ENCODE measurements at regions not wholly inside any gene's neighbourhood (a gene's known extent, or its start where the extent isn't known, plus 50 kb on each side); places are given as distances from the start of the nearest gene placed in this dataset.
"Not testable (repeated sequence)": the region's sequence is repeated elsewhere in the genome, so short reads cannot be mapped to it uniquely, and the experiment has no call there.

GRCh38 chr6:17218749-17219093 lies 62.4 kb upstream of the RBM24 start:
- Mint-ChIP-seq H3K4me1 (no peaks in the 10 kb centered on the region), H3K36me3 (ENCODE audit: low read depth) (no peaks in the 10 kb centered on the region), H3K4me3 (no peak overlapping the region), H3K9me3 (no peaks in the 10 kb centered on the region), H3K27ac (no peak overlapping the region), H3K27me3 (peaks cover 2% of the 10 kb centered on the region)
- intact Hi-C loops (cut with micrococcal nuclease), result no loop called here
- no peak for TF ChIP-seq CTCF (IDR thresholded peaks at IDR 0.05)
- DNase-seq (no peak), ATAC-seq (ENCODE audit: low read depth) (no peak)
- ChIA-PET CTCF (no interaction called here), POLR2A (no interaction called here)

- H3K36me3 Mint-ChIP-seq (ENCODE audit: low read depth), result no peaks in the 10 kb centered on the region
- peaks cover 1% of the 10 kb centered on the region for H3K9me3 Mint-ChIP-seq
- ATAC-seq (ENCODE audit: low read depth) (no peak), DNase-seq (no peak)
- H3K4me1 Mint-ChIP-seq, result no peaks in the 10 kb centered on the region
- intact Hi-C loops (cut with micrococcal nuclease), result no loop called here
- CTCF ChIA-PET, result no interaction called here
- TF ChIP-seq CTCF (IDR thresholded peaks at IDR 0.05), result no peak
- POLR2A ChIA-PET, result no interaction called here
- H3K4me3 Mint-ChIP-seq, result no peak overlapping the region
- no peak overlapping the region for H3K27ac Mint-ChIP-seq
- peaks cover 2% of the 10 kb centered on the region for H3K27me3 Mint-ChIP-seq
These were observed 62.1 kb upstream of the RBM24 start for GRCh38 chr6:17219098-17219497.

DNA sequence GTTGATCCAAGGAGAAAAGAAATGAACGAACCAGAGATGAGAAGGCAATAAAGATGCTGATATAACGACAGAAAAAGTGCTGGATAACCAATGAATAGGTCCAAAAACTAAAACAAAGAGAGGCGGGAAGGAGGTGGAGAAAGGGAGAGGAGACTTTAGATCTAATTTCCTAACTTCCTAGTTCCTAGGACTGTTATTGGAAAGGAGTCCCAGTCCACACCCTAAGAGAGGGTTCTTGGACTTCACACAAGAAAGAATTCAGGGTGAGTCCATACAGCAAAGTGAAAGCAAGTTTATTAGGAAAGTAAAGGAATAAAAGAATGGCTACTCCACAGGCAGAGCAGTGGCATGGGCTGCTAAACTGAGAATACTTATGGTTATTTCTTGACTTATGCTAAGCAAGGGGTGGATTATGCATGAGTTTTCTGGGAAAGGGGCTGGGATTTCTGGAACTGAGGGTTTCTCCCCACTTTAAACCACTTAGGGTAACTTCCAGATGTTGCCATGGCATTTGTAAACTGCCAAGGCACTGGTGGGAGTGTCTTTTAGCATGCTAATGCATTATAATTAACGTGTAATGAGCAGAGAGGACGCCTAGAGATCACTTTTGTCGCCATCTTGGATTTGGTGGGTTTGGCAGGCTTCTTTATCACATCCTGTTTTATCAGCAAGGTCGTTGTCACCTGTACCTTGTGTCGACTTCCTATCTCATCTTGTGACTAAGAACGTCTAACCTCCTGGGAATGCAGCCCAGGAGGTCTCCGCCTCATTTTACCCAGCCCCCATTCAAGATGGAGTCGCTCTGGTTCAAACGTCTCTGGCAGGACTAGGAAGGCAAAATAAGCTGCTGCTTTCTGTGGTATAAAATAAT lies 60.9 kb upstream of the RBM24 start:
- no peaks in the 10 kb centered on the region for H3K36me3 Mint-ChIP-seq (ENCODE audit: low read depth)
- POLR2A ChIA-PET, result no interaction called here
- no peak for TF ChIP-seq CTCF (IDR thresholded peaks at IDR 0.05)
- peaks cover 2% of the 10 kb centered on the region for H3K27me3 Mint-ChIP-seq
- CTCF ChIA-PET, result no interaction called here
- intact Hi-C loops (cut with micrococcal nuclease), result no loop called here
- no peak for ATAC-seq (ENCODE audit: low read depth)
- peaks cover 5% of the 10 kb centered on the region for H3K9me3 Mint-ChIP-seq
- DNase-seq, result no peak
- no peaks in the 10 kb centered on the region for H3K4me1 Mint-ChIP-seq
- no peak overlapping the region for H3K4me3 Mint-ChIP-seq
- no peak overlapping the region for H3K27ac Mint-ChIP-seq

DNA sequence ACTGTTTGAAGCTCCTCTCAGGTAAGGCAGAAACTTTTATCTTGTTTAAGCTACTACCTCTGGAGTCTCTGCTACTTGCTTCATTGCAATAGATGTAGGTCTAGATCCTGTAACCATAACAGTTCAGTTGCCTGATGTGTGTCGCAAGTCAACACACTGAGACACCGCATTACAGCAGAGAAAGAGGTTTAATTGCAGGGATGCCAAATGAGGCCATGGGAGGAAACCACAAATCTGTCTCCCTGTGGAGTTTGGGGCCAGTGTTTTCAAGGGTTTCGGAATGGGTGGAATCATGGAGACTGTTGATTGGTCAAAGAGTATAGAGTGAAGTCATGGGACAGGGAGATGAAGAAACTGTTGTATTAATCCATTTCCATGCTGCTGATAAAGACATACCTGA lies 57.1 kb upstream of the RBM24 start:
- Mint-ChIP-seq H3K4me1 (no peaks in the 10 kb centered on the region), H3K36me3 (ENCODE audit: low read depth) (no peaks in the 10 kb centered on the region), H3K27me3 (peaks cover 3% of the 10 kb centered on the region), H3K4me3 (no peak overlapping the region), H3K27ac (no peak overlapping the region), H3K9me3 (peaks cover 5% of the 10 kb centered on the region)
- DNase-seq, result no peak
- ChIA-PET POLR2A (no interaction called here), CTCF (no interaction called here)
- no peak for TF ChIP-seq CTCF (IDR thresholded peaks at IDR 0.05)
- intact Hi-C loops (cut with micrococcal nuclease), result no loop called here
- ATAC-seq (ENCODE audit: low read depth), result no peak

DNA sequence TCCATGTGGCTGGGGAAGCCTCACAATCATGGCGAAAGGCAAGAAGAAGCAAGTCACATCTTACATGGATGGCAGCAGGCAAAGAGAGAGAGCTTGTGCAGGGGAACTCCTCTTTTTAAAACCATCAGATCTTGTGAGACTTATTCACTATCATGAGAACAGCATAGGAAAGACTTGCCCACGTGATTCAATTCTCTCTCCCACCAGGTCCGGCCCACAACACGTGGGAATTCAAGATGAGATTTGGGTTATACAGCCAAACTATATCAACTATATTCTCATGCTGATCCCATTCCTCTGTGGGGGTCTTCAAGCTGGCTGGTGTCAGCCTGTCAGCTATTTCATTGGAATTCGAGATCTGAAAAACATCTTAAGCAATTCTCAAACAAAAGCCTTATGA lies 56.7 kb upstream of the RBM24 start:
- H3K27me3 Mint-ChIP-seq; H3K27ac Mint-ChIP-seq; intact Hi-C loops (cut with micrococcal nuclease); DNase-seq; H3K9me3 Mint-ChIP-seq; ATAC-seq (ENCODE audit: low read depth); H3K4me1 Mint-ChIP-seq; CTCF ChIA-PET; H3K4me3 Mint-ChIP-seq; H3K36me3 Mint-ChIP-seq (ENCODE audit: low read depth); POLR2A ChIA-PET: not testable (repeated sequence)

Data from activated B cell treated with CpG ODN at 0.5 μM for 24 hours (primary cell).